GM23338 (cell line): ENCODE measurements at regions not wholly inside any gene's neighbourhood (a gene's known extent, or its start where the extent isn't known, plus 50 kb on each side); places are given as distances from the start of the nearest gene placed in this dataset.

ENCODE experiments used
- ATAC-seq: fragments of 200-7000 bp; cut with Tn5 transposase; 3 replicates; pipeline ENCODE4 v1.9.1; 2020
- DNase-seq: peaks from one replicate; pipeline ENCODE4 v3.0.0-alpha.2; 2015; ENCODE audit warnings: low spot score
- H2AFZ ChIP-seq: fragments of 200-600 bp; sonication (generic); 2 replicates; pipeline ENCODE4 v1.8.0; 2016; ENCODE audit warnings: antibody characterized with exemption, mild to moderate bottlenecking, moderate library complexity
- H3F3A ChIP-seq: fragments of 200-600 bp; sonication (generic); replicated peaks from 2 replicates; pipeline ENCODE4 v1.8.0; 2017; ENCODE audit warnings: antibody characterized with exemption, mixed run types, low read depth
- H3K27ac ChIP-seq: fragments of 200-600 bp; sonication (generic); 2 replicates; pipeline ENCODE4 v1.6.1; 2016; ENCODE audit warnings: low read depth
- H3K27me3 ChIP-seq: fragments of 200-600 bp; sonication (generic); 2 replicates; pipeline ENCODE4 v1.8.0; 2016; ENCODE audit warnings: mild to moderate bottlenecking, mixed run types, moderate library complexity; ENCODE audit not compliant: insufficient read depth
- H3K36me3 ChIP-seq: fragments of 200-600 bp; sonication (generic); 2 replicates; pipeline ENCODE4 v1.8.0; 2016; ENCODE audit warnings: mild to moderate bottlenecking; ENCODE audit not compliant: insufficient read depth
- H3K4me1 ChIP-seq: fragments of 200-600 bp; sonication (generic); 2 replicates; pipeline ENCODE4 v1.8.0; 2016; ENCODE audit warnings: mild to moderate bottlenecking, moderate library complexity; ENCODE audit not compliant: insufficient read depth
- H3K4me2 ChIP-seq: fragments of 200-600 bp; sonication (generic); 2 replicates; pipeline ENCODE4 v1.7.1; 2017; ENCODE audit warnings: mixed run types
- H3K4me3 ChIP-seq: fragments of 200-600 bp; sonication (generic); 2 replicates; pipeline ENCODE4 v1.6.1; 2016; ENCODE audit warnings: mixed run types
- H3K79me2 ChIP-seq: fragments of 200-600 bp; sonication (generic); replicated peaks from 2 replicates; pipeline ENCODE4 v1.8.0; 2017; ENCODE audit warnings: mild to moderate bottlenecking; ENCODE audit not compliant: insufficient read depth
- H3K9me2 ChIP-seq: fragments of 200-600 bp; sonication (generic); 2 replicates; pipeline ENCODE4 v1.8.0; 2017; ENCODE audit not compliant: insufficient read depth
- H4K20me1 ChIP-seq: fragments of 200-600 bp; sonication (generic); replicated peaks from 2 replicates; pipeline ENCODE4 v1.8.0; 2017; ENCODE audit warnings: mild to moderate bottlenecking; ENCODE audit not compliant: insufficient read depth
- H3K27ac Mint-ChIP-seq: 2 replicates; pipeline ENCODE4 v1.8.0; 2020; ENCODE audit warnings: inconsistent platforms, mild to moderate bottlenecking, moderate library complexity, mixed read lengths
- H3K27me3 Mint-ChIP-seq: 3 replicates; pipeline ENCODE4 v1.8.0; 2022; ENCODE audit warnings: low read depth, mild to moderate bottlenecking, moderate library complexity, mixed read lengths, inconsistent platforms; ENCODE audit not compliant: insufficient read depth, poor library complexity
- H3K36me3 Mint-ChIP-seq: 3 replicates; pipeline ENCODE4 v1.8.0; 2021; ENCODE audit warnings: low read depth, mild to moderate bottlenecking, inconsistent platforms, moderate library complexity, mixed read lengths
- H3K4me1 Mint-ChIP-seq: 3 replicates; pipeline ENCODE4 v1.8.0; 2020; ENCODE audit warnings: mild to moderate bottlenecking, inconsistent platforms, mixed read lengths
- H3K4me3 Mint-ChIP-seq: 3 replicates; pipeline ENCODE4 v1.8.0; 2021; ENCODE audit warnings: moderate library complexity, mild to moderate bottlenecking, inconsistent platforms, mixed read lengths
- H3K9me3 Mint-ChIP-seq: 3 replicates; pipeline ENCODE4 v1.8.0; 2020; ENCODE audit warnings: moderate library complexity, mild to moderate bottlenecking, inconsistent platforms, mixed read lengths
- CREB1 ChIP-seq: fragments of 250-450 bp; sonication (Bioruptor Pico); IDR thresholded peaks from 2 replicates; pipeline ENCODE4 v1.5.0; 2020; ENCODE audit warnings: low read depth, mild to moderate bottlenecking, moderate library complexity
- EZH2 ChIP-seq: fragments of 200-600 bp; sonication (generic); IDR thresholded peaks from one replicate; pipeline ENCODE4 v1.8.0; 2017; ENCODE audit warnings: antibody characterized with exemption, mild to moderate bottlenecking, low read depth; ENCODE audit not compliant: unreplicated experiment
- EZH2phosphoT487 ChIP-seq: fragments of 200-600 bp; sonication (generic); IDR thresholded peaks from one replicate; pipeline ENCODE4 v1.8.1; 2018; ENCODE audit warnings: antibody characterized with exemption; ENCODE audit not compliant: unreplicated experiment
- JUNB ChIP-seq: IDR thresholded peaks from one replicate; pipeline ENCODE4 v1.6.1; 2016; ENCODE audit warnings: antibody characterized with exemption; ENCODE audit not compliant: unreplicated experiment
- NANOG ChIP-seq: IDR thresholded peaks from 2 replicates; pipeline ENCODE4 v1.6.1; 2016; ENCODE audit warnings: antibody characterized with exemption, borderline replicate concordance
- POLR2AphosphoS5 ChIP-seq: IDR thresholded peaks from 2 replicates; pipeline ENCODE4 v1.6.1; 2016; ENCODE audit warnings: antibody characterized with exemption, low read depth
- STAT1 ChIP-seq: IDR thresholded peaks from one replicate; pipeline ENCODE4 v1.6.1; 2016; ENCODE audit warnings: antibody characterized with exemption; ENCODE audit not compliant: unreplicated experiment
- ZNF114 ChIP-seq: fragments of 250-450 bp; sonication (Bioruptor Pico); IDR thresholded peaks from 2 replicates; pipeline ENCODE4 v1.5.0; 2020; ENCODE audit warnings: mild to moderate bottlenecking, moderate library complexity
- ZNF331 ChIP-seq: fragments of 250-450 bp; sonication (Bioruptor Pico); IDR thresholded peaks from 2 replicates; pipeline ENCODE4 v1.5.0; 2020; ENCODE audit warnings: low read depth, mild to moderate bottlenecking, moderate library complexity
- TF ChIP-seq, protein P1 (sequence below), 2 experiments: fragments of 200-600 bp in 1 of 2; sonication (generic) in 1 of 2; conservative IDR thresholded peaks; 2 replicates each; pipeline versions ENCODE4 v1.5.1 to v1.6.1; 2016 to 2017; ENCODE audit warnings: antibody characterized with exemption in 2 of 2, low read depth in 2 of 2, mild to moderate bottlenecking in 2 of 2, moderate library complexity in 1 of 2
- TF ChIP-seq, protein P2 (sequence below): IDR thresholded peaks from one replicate; pipeline ENCODE4 v1.6.1; 2018; ENCODE audit warnings: antibody characterized with exemption; ENCODE audit not compliant: unreplicated experiment
- TF ChIP-seq, protein P3 (sequence below): IDR thresholded peaks from 2 replicates; pipeline ENCODE4 v1.6.1; 2016; ENCODE audit warnings: antibody characterized with exemption
- TF ChIP-seq, protein P4 (sequence below): fragments of 250-450 bp; sonication (Bioruptor Pico); IDR thresholded peaks from 2 replicates; pipeline ENCODE4 v1.5.0; 2020; ENCODE audit warnings: mild to moderate bottlenecking, moderate library complexity

DNA sequence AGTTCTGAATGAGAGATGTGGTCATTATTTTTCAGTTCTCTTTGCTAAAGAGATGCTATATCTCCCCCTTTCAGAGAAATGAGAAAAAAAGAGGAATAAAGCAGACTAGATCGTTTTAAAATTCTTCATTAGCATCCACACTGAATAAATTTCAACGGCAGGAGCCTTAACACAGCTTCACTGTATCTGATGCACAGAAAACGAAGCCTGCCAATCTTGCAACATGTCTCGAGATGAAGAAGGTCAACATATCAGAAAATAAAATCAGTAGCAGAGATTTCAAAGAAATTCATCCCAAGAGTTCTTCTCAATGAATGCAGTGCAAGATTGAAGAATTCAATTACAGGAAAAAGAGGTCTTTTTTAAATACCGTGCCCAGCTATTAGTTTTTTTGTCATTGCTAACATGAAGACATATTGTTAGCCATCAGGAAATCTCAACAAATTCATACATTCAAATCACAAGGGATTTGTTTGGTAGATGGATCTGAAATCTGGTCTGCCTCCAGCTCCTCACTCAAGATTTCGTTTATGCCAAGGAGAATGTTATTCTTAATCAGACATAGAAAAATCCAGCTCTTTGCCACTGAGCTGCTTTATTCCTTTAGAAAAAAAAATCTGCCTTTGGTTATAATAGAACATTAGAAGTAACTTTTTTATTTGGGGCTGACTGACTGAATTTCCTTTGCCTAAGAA is 76.4 kb upstream of the DAB1 start:
- H3K4me2 ChIP-seq, result no peak overlapping the region
- H3K79me2 ChIP-seq, result no peaks in the 10 kb centered on the region
- H3K36me3 Mint-ChIP-seq, result no peaks in the 10 kb centered on the region
- no peaks in the 10 kb centered on the region for H3K4me1 ChIP-seq
- H3K9me3 Mint-ChIP-seq, result no peaks in the 10 kb centered on the region
- ATAC-seq (no peak), DNase-seq (no peak)
- H3K27ac ChIP-seq, result no peak overlapping the region
- no peak overlapping the region for H3K27ac Mint-ChIP-seq
- H3K4me3 ChIP-seq, result no peak overlapping the region
- H3F3A ChIP-seq, result no peaks in the 10 kb centered on the region
- no peak overlapping the region for H3K4me3 Mint-ChIP-seq
- H3K27me3 ChIP-seq, result no peaks in the 10 kb centered on the region
- no peaks in the 10 kb centered on the region for H3K27me3 Mint-ChIP-seq
- TF ChIP-seq NANOG, result no peak
- TF ChIP-seq, protein P1, sequence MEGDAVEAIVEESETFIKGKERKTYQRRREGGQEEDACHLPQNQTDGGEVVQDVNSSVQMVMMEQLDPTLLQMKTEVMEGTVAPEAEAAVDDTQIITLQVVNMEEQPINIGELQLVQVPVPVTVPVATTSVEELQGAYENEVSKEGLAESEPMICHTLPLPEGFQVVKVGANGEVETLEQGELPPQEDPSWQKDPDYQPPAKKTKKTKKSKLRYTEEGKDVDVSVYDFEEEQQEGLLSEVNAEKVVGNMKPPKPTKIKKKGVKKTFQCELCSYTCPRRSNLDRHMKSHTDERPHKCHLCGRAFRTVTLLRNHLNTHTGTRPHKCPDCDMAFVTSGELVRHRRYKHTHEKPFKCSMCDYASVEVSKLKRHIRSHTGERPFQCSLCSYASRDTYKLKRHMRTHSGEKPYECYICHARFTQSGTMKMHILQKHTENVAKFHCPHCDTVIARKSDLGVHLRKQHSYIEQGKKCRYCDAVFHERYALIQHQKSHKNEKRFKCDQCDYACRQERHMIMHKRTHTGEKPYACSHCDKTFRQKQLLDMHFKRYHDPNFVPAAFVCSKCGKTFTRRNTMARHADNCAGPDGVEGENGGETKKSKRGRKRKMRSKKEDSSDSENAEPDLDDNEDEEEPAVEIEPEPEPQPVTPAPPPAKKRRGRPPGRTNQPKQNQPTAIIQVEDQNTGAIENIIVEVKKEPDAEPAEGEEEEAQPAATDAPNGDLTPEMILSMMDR (conservative IDR thresholded peaks at IDR 0.05; ENCODE audit: low read depth in 2 of 2), result no peak
- no peak for TF ChIP-seq POLR2AphosphoS5
- no peak for TF ChIP-seq EZH2
- TF ChIP-seq, protein P2, sequence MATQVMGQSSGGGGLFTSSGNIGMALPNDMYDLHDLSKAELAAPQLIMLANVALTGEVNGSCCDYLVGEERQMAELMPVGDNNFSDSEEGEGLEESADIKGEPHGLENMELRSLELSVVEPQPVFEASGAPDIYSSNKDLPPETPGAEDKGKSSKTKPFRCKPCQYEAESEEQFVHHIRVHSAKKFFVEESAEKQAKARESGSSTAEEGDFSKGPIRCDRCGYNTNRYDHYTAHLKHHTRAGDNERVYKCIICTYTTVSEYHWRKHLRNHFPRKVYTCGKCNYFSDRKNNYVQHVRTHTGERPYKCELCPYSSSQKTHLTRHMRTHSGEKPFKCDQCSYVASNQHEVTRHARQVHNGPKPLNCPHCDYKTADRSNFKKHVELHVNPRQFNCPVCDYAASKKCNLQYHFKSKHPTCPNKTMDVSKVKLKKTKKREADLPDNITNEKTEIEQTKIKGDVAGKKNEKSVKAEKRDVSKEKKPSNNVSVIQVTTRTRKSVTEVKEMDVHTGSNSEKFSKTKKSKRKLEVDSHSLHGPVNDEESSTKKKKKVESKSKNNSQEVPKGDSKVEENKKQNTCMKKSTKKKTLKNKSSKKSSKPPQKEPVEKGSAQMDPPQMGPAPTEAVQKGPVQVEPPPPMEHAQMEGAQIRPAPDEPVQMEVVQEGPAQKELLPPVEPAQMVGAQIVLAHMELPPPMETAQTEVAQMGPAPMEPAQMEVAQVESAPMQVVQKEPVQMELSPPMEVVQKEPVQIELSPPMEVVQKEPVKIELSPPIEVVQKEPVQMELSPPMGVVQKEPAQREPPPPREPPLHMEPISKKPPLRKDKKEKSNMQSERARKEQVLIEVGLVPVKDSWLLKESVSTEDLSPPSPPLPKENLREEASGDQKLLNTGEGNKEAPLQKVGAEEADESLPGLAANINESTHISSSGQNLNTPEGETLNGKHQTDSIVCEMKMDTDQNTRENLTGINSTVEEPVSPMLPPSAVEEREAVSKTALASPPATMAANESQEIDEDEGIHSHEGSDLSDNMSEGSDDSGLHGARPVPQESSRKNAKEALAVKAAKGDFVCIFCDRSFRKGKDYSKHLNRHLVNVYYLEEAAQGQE, result no peak
- TF ChIP-seq ZNF114 (CRISPR knock-in tag), result no peak
- TF ChIP-seq JUNB, result no peak
- no peak for TF ChIP-seq CREB1
- no peak for TF ChIP-seq STAT1
- TF ChIP-seq, protein P3, sequence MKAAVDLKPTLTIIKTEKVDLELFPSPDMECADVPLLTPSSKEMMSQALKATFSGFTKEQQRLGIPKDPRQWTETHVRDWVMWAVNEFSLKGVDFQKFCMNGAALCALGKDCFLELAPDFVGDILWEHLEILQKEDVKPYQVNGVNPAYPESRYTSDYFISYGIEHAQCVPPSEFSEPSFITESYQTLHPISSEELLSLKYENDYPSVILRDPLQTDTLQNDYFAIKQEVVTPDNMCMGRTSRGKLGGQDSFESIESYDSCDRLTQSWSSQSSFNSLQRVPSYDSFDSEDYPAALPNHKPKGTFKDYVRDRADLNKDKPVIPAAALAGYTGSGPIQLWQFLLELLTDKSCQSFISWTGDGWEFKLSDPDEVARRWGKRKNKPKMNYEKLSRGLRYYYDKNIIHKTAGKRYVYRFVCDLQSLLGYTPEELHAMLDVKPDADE, result no peak
- TF ChIP-seq, protein P4, sequence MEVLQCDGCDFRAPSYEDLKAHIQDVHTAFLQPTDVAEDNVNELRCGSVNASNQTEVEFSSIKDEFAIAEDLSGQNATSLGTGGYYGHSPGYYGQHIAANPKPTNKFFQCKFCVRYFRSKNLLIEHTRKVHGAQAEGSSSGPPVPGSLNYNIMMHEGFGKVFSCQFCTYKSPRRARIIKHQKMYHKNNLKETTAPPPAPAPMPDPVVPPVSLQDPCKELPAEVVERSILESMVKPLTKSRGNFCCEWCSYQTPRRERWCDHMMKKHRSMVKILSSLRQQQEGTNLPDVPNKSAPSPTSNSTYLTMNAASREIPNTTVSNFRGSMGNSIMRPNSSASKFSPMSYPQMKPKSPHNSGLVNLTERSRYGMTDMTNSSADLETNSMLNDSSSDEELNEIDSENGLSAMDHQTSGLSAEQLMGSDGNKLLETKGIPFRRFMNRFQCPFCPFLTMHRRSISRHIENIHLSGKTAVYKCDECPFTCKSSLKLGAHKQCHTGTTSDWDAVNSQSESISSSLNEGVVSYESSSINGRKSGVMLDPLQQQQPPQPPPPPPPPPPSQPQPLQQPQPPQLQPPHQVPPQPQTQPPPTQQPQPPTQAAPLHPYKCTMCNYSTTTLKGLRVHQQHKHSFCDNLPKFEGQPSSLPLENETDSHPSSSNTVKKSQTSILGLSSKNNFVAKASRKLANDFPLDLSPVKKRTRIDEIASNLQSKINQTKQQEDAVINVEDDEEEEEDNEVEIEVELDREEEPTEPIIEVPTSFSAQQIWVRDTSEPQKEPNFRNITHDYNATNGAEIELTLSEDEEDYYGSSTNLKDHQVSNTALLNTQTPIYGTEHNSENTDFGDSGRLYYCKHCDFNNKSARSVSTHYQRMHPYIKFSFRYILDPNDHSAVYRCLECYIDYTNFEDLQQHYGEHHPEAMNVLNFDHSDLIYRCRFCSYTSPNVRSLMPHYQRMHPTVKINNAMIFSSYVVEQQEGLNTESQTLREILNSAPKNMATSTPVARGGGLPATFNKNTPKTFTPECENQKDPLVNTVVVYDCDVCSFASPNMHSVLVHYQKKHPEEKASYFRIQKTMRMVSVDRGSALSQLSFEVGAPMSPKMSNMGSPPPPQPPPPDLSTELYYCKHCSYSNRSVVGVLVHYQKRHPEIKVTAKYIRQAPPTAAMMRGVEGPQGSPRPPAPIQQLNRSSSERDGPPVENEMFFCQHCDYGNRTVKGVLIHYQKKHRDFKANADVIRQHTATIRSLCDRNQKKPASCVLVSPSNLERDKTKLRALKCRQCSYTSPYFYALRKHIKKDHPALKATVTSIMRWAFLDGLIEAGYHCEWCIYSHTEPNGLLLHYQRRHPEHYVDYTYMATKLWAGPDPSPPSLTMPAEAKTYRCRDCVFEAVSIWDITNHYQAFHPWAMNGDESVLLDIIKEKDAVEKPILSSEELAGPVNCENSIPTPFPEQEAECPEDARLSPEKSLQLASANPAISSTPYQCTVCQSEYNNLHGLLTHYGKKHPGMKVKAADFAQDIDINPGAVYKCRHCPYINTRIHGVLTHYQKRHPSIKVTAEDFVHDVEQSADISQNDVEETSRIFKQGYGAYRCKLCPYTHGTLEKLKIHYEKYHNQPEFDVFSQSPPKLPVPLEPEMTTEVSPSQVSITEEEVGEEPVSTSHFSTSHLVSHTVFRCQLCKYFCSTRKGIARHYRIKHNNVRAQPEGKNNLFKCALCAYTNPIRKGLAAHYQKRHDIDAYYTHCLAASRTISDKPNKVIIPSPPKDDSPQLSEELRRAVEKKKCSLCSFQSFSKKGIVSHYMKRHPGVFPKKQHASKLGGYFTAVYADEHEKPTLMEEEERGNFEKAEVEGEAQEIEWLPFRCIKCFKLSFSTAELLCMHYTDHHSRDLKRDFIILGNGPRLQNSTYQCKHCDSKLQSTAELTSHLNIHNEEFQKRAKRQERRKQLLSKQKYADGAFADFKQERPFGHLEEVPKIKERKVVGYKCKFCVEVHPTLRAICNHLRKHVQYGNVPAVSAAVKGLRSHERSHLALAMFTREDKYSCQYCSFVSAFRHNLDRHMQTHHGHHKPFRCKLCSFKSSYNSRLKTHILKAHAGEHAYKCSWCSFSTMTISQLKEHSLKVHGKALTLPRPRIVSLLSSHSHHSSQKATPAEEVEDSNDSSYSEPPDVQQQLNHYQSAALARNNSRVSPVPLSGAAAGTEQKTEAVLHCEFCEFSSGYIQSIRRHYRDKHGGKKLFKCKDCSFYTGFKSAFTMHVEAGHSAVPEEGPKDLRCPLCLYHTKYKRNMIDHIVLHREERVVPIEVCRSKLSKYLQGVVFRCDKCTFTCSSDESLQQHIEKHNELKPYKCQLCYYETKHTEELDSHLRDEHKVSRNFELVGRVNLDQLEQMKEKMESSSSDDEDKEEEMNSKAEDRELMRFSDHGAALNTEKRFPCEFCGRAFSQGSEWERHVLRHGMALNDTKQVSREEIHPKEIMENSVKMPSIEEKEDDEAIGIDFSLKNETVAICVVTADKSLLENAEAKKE (CRISPR knock-in tag), result no peak
- no peak for TF ChIP-seq EZH2phosphoT487
- no peak for TF ChIP-seq ZNF331 (CRISPR knock-in tag)
- H3K4me1 Mint-ChIP-seq, result peaks cover 5% of the 10 kb centered on the region; the same call in 2 of the 3 replicates
- H3K36me3 ChIP-seq, result no peaks in the 10 kb centered on the region
- no peaks in the 10 kb centered on the region for H4K20me1 ChIP-seq
- H2AFZ ChIP-seq, result no peak overlapping the region
- peaks cover 8% of the 10 kb centered on the region for H3K9me2 ChIP-seq
